Right lung (tissue), 2 donors: ENCODE measurements at regions not wholly inside any gene's neighbourhood (a gene's known extent, or its start where the extent isn't known, plus 50 kb on each side); places are given as distances from the start of the nearest gene placed in this dataset.
"Not testable (repeated sequence)": the region's sequence is repeated elsewhere in the genome, so short reads cannot be mapped to it uniquely, and the experiment has no call there.

Experiments used
- DNase-seq, 2 donors: peaks; one replicate each; pipeline ENCODE4 v3.0.0-alpha.2; 2013

DNA sequence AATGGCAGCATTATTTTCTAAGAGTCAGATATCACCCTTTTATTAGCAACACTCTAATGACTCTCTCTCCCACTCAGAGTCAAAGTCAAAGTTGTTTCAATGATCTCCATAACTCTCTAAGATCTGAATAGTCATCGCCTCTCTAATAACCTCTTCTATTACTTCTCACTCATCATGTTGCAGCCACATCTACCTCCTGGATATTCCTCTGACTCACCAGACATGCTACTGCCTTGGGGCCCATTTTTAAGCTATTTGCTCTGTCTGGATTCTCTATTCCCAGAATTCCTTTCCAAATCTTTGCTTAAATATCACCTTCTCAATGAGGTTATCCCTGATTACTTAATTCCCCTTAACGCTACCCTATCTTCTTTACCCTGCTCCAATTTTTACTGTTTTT, 391.8 kb upstream of the MAGEB16 start:
- DNase-seq, result no peak

DNA sequence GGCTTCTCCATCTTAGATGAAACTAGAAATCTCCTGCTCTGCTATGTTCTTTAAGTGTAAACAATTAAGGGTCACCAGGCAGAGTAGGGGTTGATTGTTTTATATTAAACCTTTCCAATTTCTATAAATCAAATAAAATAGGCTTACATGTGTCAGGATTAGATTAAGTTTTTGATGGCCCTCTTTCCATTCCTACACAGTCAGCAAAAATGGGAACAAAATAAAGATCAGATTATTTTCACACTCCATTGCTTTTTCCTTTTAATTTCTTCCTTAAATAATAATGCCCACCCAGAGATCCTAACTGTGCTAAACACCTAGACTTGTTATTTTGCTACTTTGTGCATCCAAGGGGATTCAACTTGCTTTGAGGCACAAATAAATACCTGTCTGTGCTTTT, 381.4 kb upstream of the MAGEB16 start:
- DNase-seq, result no peak

DNA sequence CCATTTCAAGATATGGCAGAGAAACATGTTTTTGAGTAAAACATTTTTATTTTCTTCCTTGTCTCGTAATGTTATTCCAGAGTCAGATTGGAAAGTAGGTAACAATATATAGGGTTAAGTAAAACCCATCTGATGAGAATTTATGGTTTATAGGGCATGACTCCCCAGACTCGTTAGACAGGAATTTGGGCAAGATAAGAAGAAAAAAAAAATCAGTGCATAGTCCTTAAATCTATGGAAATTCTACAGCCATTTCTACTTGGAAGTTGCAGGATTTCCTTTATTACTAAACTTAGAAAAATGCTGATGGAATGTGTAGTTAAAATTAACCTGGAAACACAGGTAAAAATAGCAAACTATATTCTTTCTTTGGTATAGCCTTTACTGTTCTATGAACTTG, 366.1 kb upstream of the MAGEB16 start:
- no peak for DNase-seq

DNA sequence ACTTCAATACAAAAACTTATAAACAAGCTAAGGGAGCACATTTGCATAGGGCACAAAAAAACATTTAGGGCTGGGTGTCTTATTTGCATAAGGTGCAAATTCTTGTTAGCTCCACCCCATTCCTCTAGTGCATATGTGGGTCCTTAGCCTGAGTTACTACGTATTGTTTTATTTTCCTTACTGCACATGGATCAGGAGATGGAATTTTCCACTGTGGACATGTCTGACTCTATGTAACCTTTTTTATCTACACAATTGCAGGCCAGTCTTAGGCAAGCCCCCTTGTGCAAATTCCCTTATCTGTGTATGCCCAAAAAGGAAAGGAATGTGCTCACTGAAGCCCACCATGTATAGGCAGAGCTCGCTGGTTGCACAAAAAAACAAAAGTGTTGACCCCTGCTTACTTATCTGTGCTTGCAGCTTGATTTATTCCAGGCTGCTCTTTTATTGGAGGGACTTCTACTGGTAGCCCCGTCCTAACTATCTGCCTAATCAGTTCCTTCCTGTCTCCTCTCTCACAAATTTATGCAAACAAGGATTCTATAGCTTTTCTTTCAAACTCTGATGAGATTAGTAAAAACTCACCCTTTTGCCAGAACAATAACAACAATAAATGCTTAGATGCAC, 359.0 kb upstream of the MAGEB16 start:
- no peak for DNase-seq

DNA sequence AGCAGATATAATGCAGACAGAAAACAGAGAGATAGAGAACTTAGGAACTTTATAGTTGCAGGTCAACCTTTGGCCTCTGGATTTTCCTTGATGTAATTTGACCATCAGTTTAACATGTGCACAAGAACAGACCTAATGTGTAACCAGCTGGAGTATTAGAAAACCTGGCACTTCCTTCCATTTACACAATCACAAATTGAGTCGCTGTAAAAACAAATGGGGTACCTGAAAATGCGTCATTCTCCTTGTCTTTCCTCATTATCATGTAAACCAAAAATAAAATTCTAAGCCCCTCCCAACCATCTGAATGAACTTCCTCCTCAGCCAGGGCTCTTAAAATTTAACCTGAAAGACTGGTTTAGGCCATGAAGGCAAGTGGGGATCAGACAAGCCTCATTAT, 358.4 kb upstream of the MAGEB16 start:
- no peak for DNase-seq

DNA sequence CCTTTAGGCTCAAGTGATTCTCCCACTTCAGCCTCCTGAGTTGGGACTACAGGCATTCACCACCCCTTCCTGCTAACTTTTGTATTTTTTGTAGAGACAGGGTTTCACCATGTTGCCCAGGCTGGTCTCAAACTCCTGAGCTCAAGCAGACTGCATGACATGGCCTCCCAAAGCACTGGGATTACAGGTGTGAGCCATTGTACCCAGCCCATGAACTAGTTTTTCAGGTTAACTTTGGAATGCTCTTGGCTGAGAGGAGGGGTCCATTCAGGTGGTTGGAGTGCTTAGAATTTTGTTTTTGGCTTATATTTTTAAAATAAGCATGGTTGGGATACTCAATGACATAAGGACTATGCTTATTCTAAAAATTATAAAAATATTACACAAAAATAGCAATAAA, 355.7 kb upstream of the MAGEB16 start:
- DNase-seq, result no peak

DNA sequence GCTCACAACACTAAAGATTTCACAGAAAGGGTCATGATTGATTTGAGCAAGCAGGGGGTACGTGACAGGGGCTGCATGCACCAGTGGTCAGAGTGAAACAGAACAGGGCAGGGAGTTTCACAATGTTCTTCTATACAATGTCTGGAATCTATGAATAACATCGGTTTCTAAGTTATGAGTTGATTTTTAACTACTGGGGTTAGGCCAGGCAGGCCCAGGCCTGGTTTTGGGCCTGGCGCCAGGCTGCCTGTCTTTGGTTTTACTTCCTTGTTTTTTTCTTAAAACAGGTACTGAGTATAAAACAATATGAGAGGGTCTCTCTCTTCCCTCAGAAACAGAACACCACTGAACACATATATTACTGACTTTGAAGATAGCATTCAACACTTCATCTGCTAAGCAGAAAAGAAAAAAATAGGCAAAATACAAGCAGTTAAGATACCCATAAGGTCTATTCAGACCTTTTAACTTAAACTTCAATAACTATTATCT, 355.0 kb upstream of the MAGEB16 start:
- DNase-seq, result not testable (repeated sequence)

DNA sequence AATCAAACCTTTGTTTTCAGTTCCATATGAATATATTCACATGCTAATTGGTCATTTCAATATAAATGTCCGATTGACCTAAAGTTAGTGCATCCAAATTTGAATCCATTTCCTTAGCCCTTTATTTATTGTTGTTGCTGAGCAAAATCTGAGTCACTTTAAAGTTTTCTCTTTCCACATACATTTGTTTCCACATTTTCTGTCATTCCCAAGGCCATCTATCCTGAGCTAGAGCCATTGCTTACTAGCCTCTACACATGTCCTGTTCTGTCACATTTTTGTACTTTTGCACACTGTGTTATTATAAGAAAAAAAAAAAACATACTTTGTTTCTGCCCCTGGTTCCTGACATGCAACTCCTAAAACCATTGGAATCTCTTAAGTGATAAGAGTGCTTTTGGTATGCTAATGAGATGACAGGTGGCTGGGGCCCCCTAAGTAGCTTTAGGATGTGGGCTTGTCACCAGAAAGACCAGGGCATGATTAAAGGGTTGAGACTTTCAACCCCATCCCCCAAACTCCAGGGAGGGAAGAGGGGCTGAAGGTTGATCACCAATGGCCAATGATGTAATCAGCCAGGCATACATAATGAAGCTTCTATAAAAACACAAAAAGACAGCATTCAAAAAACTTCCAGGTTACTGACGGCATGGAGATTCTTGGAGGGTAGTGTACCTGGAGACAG, 353.3 kb upstream of the MAGEB16 start:
- no peak for DNase-seq

DNA sequence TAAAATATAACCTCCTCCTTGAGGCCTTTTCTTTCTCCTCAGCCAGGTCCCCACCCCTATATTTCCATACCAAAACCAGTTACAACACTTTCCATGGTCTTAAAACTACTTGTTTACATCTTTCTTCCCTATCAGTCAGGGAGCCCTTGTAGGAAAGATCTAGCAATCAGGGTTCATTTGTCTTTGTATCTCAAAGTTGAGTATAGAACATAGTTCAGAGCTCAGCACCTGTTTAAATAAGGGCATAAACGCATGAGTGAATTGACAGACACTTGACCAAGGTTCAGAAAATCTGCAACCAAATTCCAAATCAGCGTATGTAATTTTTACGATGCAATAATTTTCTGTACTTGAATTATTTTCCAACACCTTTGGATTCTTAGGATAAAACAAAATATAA, 352.2 kb upstream of the MAGEB16 start:
- no peak for DNase-seq

DNA sequence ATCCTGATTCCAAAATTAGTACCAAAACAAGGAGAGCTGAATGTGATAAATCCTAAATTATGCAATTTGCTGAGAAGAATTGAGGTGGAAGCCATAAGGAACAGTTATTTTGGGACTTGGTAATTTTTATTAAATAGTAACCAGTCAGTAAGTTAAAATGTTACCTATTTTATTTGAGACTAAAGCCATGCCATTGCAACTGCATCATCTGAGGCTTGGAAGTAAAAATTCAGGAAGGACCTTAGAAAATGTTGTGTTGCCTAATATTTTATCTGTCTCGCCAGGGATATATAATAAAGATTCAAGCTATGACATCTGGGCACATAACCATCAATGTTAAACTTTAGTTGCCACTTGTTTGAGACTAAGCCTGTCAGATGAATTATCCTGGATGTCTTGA, 341.3 kb upstream of the MAGEB16 start:
- no peak for DNase-seq

DNA sequence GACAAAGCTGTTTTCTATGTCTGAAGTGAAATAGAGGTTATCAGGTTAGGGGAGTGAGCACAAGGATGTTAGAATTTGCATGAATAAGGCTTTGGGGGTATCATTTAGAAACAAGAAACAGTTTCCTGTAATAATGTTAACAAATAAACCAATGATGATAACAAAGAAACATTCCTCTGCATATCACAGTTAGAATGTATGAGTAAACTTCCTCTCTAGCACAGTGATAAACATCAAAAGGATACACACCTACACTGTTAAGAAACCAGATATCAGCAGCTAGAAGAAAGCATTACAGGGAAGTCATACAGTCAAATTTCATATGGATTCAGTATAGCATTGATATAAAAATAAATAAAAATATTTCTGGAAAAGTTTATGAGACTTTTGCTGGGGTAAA, 340.0 kb upstream of the MAGEB16 start:
- DNase-seq, result no peak

DNA sequence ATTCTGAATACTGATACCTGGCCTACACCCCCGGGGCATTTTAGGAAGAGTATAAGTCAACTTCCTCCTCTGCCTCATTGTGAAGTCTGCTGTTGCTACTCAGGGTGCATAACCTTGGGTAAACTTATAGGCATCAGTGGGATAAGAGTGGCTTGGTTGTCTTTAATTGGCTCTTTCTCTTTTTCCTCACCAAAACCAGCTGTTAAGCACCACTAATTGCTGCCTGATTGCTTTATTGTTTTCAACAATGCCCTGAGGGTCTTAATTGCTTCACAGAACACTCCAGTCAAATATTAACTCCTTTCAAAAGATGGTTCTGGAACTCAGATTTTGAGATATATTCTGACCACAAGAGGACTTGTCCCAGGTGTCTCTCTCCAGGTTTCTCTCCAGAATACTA, 337.0 kb upstream of the MAGEB16 start:
- no peak for DNase-seq

DNA sequence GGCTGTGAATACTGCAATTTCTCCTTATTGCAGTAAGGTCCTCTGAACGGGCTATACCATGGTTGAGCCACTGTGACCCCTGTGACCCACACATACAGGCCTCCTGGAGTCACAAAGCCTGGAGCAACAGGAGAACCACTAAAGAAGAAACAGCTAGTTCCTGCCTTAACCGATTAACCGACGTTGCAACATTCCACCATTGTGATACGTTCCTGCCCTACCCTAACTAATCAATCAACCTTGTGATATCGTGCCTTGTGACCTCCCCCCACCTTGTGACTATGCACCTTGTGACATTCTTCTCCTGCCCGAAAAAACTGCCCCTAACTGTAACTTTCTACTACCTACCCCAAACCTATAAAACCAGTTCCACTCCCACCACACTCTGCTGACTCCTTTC, 301.5 kb upstream of the MAGEB16 start:
- not testable (repeated sequence) for DNase-seq

DNA sequence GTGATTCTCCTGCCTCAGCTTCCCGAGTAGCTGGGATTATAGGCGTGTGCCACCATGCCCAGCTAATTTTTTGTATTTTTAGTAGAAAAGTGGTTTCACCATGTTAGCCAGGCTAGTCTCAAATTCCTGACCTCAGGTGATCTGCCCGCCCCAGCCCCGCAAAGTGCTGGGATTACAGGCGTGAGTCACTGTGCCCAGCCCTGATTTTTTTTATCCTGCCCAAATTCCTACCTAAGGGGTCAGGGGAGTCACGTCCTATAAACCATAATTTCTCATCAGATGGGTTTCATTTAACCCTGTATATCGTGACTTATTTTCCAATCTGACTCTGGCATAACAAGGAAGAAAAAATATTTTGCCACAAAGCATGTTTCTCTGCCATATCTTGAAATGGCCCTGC, 300.7 kb upstream of the MAGEB16 start:
- not testable (repeated sequence) for DNase-seq

DNA sequence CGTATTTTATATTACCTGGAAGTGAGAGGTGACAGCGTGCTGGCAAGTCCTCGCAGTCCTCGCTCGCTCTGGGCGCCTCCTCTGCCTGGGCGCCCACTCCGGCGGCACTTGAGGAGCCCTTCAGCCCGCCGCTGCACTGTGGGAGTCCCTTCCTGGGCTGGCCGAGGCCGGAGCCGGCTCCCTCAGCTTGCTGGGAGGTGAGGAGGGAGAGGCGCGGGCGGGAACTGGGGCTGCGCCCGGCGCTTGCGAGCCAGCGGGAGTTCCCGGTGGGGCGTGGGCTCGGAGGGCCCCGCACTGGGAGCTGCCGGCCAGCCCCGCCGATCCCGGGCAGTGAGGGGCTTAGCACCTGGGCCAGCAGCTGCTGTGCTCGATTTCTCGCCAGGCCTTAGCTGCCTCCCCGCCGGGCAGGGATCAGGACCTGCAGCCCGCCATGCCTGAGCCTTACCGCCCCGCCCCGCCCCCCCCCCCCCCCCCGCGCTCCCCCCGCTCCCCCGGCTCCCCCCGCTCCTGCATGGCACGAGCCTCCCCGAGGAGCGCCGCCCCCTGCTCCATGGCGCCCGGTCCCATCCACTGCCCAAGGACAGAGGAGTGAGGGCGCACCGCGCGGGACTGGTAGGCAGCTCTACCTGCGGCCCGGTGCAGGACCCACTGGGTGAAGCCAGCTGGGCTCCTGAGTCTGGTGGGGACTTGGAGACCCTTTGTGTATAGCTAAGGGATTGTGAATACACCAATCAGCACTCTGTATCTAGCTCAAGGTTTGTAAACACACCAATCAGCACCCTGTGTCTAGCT, 298.9 kb upstream of the MAGEB16 start:
- DNase-seq, result no peak

DNA sequence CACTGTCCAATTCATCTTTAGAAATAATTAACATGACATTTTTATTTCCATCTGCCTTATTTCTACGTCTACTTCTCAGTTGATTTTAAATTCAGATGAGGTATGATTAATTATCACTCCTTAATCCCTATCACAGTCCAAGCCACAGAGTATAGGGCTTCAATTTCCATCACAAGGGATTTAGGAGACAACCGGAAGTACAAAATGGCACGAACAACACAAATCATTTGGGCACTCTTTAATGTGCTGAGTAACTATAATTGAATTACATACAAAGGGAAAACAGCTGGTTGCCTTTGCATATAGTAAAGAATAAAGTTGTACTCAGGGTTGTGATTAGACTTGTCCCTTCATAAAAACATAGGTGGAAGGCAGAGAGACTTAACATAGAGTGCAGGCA, 290.4 kb upstream of the MAGEB16 start:
- no peak for DNase-seq

DNA sequence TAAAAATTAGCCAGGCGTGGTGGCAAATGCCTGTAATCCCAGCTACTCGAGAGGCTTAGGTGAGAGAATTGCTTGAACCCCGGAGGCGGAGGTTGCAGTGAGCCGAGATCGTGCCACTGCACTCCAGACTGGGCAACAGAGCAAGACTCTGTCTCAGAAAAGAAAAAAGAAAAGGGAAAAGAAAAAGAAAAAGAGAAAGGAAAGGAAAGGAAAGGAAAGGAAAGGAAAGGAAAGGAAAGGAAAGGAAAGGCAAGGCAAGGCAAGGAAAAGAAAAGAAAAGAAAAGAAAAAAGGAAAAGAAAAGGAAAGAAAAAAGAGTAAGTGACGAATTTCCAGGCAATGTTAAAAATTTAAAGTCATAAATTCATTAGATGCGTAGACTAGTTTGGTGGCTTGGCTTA, 250.1 kb upstream of the MAGEB16 start:
- not testable (repeated sequence) for DNase-seq

DNA sequence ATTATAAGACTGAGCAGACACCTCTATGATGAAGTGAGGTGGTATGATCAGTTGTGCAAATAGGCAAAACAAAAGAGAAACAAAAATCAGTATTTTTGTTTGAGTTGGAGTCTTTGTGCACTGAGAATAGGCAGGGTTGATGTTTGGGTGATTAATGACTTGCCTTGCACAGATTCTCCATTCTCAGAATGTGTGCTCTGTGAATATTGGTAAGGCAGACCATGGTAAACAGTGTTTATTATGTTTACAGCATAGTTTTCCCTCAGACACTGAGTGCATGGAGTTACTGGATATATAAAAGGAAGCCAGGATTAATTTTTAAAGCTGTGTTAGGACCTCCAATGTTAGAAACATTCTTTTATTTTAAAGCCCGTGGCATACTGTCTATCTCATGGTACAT, 240.2 kb upstream of the MAGEB16 start:
- DNase-seq, result no peak

DNA sequence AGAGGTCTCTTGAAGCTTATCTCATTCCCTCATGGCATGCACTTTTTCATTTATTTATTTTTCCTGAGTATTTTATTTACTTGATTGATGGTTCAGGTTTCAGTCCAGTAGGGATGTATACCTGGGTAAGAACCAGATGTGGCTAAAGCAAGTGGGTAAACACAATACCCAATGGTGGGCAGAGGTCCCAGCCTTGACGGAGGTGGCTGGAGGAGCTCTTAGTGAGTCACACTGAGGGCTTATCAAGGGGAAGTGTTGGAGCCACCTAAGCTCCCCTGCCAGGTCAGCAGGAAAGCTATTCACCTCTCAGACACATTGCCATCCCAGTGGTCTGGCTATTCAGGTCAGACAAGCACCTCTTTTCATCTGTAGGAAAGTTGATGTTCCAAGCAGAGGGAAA, 236.2 kb upstream of the MAGEB16 start:
- DNase-seq, result no peak

DNA sequence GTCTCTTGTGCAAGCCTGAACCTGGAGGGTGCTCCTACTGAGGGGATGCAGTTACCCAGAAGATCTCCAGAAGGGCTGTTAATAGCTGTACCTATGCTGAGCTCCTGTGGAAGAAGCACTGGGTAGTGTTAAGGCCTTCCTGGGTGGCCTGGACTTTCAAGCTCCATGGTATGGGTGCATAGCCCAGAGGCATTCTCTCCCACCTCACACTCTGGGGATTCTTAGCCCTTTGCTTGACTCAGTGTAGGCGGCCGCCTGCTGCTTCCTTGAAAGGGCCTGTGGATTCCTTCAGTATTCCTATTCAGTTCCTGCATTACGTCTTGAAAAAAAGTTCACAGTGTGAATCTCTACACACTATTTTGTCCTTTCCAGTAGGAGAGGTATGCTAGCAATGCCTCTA, 235.7 kb upstream of the MAGEB16 start:
- no peak for DNase-seq

DNA sequence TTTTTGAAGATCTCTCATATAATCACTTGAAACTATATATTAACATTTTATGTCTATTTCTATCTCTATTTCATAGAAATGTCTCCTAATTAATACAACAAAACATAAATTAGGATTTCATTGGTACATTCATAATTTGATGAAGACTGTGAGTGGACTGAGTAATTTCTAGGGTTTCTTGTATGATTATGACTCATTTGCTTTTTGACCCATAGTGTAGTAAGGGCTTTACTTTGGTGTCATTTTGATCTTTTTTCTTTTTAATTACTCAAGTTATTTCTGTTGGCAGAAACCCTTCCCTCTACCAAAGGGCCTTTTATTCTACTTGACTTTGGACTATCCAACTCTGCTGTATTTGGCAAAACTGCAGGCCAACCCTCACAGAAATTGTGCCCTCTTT, 207.9 kb upstream of the MAGEB16 start:
- DNase-seq, result no peak

DNA sequence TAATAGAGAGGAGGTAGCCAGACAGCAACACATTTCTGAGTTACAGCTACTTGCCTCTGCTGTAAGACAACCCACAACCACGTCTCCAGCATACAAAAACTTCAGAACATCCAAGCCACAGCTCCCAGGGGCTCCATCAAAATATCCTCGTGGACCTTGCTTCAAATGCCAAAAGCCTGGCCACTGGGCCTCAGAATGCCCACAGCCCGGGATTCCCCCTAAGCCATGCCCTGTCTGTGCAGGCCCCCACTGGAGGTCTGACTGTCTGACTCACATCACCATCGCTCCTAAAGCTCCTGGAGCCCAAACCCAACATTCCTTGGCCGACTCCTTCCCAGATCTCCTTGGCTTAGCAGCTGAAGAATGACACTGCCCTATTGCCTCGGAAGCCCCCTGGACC, 186.6 kb upstream of the MAGEB16 start:
- not testable (repeated sequence) for DNase-seq

DNA sequence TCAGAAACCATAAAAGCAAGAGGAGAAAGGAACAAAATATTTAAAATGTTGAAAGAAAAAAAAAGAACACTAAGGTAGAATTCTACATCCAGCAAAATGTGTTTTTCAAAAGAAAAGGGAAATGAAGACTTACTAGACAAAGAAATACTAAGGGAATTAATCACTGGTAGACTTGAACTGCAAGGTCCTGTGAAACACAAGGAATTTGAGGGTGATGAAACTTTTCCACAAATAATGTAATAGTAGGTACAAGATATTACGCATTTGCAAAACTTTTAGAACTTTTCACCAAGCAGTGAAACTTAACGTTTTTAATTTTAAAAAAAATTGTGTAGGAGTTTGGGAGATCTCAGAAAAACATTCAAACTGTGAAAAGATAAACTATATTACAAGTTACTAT, 180.3 kb upstream of the MAGEB16 start:
- DNase-seq, result no peak
